Gastrocnemius medialis (tissue), 4 donors: ENCODE measurements at regions not wholly inside any gene's neighbourhood (a gene's known extent, or its start where the extent isn't known, plus 50 kb on each side); places are given as distances from the start of the nearest gene placed in this dataset.

Experiments
- CTCF ChIP-seq, 5 experiments: fragments of 450-650 bp in 3 of 5; fragments of 200-600 bp in 2 of 5; sonication (generic) in 2 of 5; IDR thresholded peaks in 4 of 5; conservative IDR thresholded peaks in 1 of 5; 1 replicate in 4 of 5; 2 replicates in 1 of 5; pipeline ENCODE4 v1.5.1; 2016 to 2019; ENCODE audit warnings: antibody characterized with exemption in 5 of 5, mild to moderate bottlenecking in 3 of 5, moderate library complexity in 3 of 5
- POLR2A ChIP-seq, 2 donors: fragments of 450-650 bp; IDR thresholded peaks; one replicate each; pipeline ENCODE4 v1.6.1; 2017; ENCODE audit warnings: antibody characterized with exemption in 2 of 2, mild to moderate bottlenecking in 2 of 2, moderate library complexity in 2 of 2

- TF ChIP-seq POLR2A (IDR thresholded peaks at IDR 0.05): no peak
- no peak for TF ChIP-seq CTCF (IDR thresholded peaks at IDR 0.05 in 4 of 5, conservative IDR thresholded peaks at IDR 0.05 in 1 of 5)
These were observed 708.5 kb upstream of the ID4 start for GRCh38 chr6:19128701-19129100.
